Type B pancreatic cell (in vitro differentiated cells): ENCODE measurements at regions not wholly inside any gene's neighbourhood (a gene's known extent, or its start where the extent isn't known, plus 50 kb on each side); places are given as distances from the start of the nearest gene placed in this dataset.

Source experiments
- DNase-seq: peaks from one replicate; pipeline ENCODE4 v3.0.0; 2021; ENCODE audit warnings: mixed read lengths; ENCODE audit not compliant: unreplicated experiment; ENCODE audit errors: extremely low spot score
- H3K27ac Mint-ChIP-seq: 2 replicates; pipeline ENCODE4 v1.8.0; 2021; ENCODE audit warnings: mild to moderate bottlenecking, mixed read lengths
- H3K27me3 Mint-ChIP-seq: 2 replicates; pipeline ENCODE4 v1.8.0; 2021; ENCODE audit warnings: mixed read lengths
- H3K36me3 Mint-ChIP-seq: 2 replicates; pipeline ENCODE4 v1.8.0; 2021; ENCODE audit warnings: mixed read lengths
- H3K4me1 Mint-ChIP-seq: one replicate; pipeline ENCODE4 v1.8.0; 2021; ENCODE audit warnings: mixed read lengths; ENCODE audit not compliant: unreplicated experiment
- H3K4me3 Mint-ChIP-seq: 2 replicates; pipeline ENCODE4 v1.8.0; 2021; ENCODE audit warnings: mild to moderate bottlenecking, mixed read lengths
- H3K9me3 Mint-ChIP-seq: 2 replicates; pipeline ENCODE4 v1.8.0; 2021; ENCODE audit warnings: mixed read lengths
- CTCF ChIP-seq: fragments of 200-600 bp; sonication (generic); conservative IDR thresholded peaks from 2 replicates; pipeline ENCODE4 v1.5.0; 2021; ENCODE audit warnings: antibody characterized with exemption, mild to moderate bottlenecking

- peaks cover 9% of the 10 kb centered on the region for H3K36me3 Mint-ChIP-seq
- H3K4me1 Mint-ChIP-seq = peaks cover 16% of the 10 kb centered on the region
- H3K27ac Mint-ChIP-seq = no peak overlapping the region
Measured at GRCh38 chr9:79184831-79185230, 386.9 kb upstream of the TLE4 start.

GRCh38 chr9:79185866-79186265, 385.9 kb upstream of the TLE4 start:
- Mint-ChIP-seq H3K4me1 (peaks cover 16% of the 10 kb centered on the region), H3K4me3 (no peak overlapping the region), H3K27ac (no peak overlapping the region), H3K27me3 (peaks cover 3% of the 10 kb centered on the region), H3K9me3 (peaks cover 22% of the 10 kb centered on the region), H3K36me3 (peaks cover 9% of the 10 kb centered on the region)
- no peak for TF ChIP-seq CTCF
- no peak for DNase-seq

More at GRCh38 chr9:79184831-79185230, 386.9 kb upstream of the TLE4 start:
- H3K4me3 Mint-ChIP-seq = no peak overlapping the region
- TF ChIP-seq CTCF = no peak
- H3K27me3 Mint-ChIP-seq = peaks cover 3% of the 10 kb centered on the region
- H3K9me3 Mint-ChIP-seq = peaks cover 26% of the 10 kb centered on the region
- DNase-seq = no peak

- Mint-ChIP-seq H3K4me3 (no peak overlapping the region), H3K36me3 (peaks cover 12% of the 10 kb centered on the region)
- DNase-seq = no peak
Measured at GRCh38 chr9:79189511-79189924, 382.2 kb upstream of the TLE4 start.

GRCh38 chr9:79193001-79193400, 378.8 kb upstream of the TLE4 start:
- peaks cover 10% of the 10 kb centered on the region for H3K4me1 Mint-ChIP-seq
- peaks cover 6% of the 10 kb centered on the region for H3K36me3 Mint-ChIP-seq
- no peak overlapping the region for H3K4me3 Mint-ChIP-seq
- no peak overlapping the region for H3K27ac Mint-ChIP-seq
- no peak for TF ChIP-seq CTCF
- no peak for DNase-seq
- H3K27me3 Mint-ChIP-seq = peaks cover 6% of the 10 kb centered on the region
- peaks cover 5% of the 10 kb centered on the region for H3K9me3 Mint-ChIP-seq

More at GRCh38 chr9:79189511-79189924, 382.2 kb upstream of the TLE4 start:
- H3K27ac Mint-ChIP-seq = no peak overlapping the region
- TF ChIP-seq CTCF = no peak
- H3K4me1 Mint-ChIP-seq = peaks cover 8% of the 10 kb centered on the region
- H3K27me3 Mint-ChIP-seq = peaks cover 3% of the 10 kb centered on the region
- H3K9me3 Mint-ChIP-seq = peaks cover 22% of the 10 kb centered on the region

- H3K4me1 Mint-ChIP-seq = peaks cover 10% of the 10 kb centered on the region
- DNase-seq = no peak
- H3K4me3 Mint-ChIP-seq = no peak overlapping the region
- TF ChIP-seq CTCF = no peak
- H3K27me3 Mint-ChIP-seq = peaks cover 3% of the 10 kb centered on the region
- H3K36me3 Mint-ChIP-seq = peaks cover 3% of the 10 kb centered on the region
- no peaks in the 10 kb centered on the region for H3K9me3 Mint-ChIP-seq
- H3K27ac Mint-ChIP-seq = no peak overlapping the region
Measured at GRCh38 chr9:79193501-79194223, 378.1 kb upstream of the TLE4 start.
